SK-N-SH treated with all-trans-retinoic acid at 6 μM for 48 hours (cell line): ENCODE measurements at regions not wholly inside any gene's neighbourhood (a gene's known extent, or its start where the extent isn't known, plus 50 kb on each side); places are given as distances from the start of the nearest gene placed in this dataset.

Experiments used
- ATAC-seq: fragments of 200-7000 bp; cut with Tn5 transposase; 3 replicates; pipeline ENCODE4 v1.9.1; 2020; ENCODE audit warnings: mild to moderate bottlenecking, moderate library complexity
- ARNTL ChIP-seq: fragments of 450-650 bp; formaldehyde crosslinking; IDR thresholded peaks from 2 replicates; pipeline ENCODE4 v1.5.0; 2020; ENCODE audit warnings: low read depth, mild to moderate bottlenecking, moderate library complexity, borderline replicate concordance
- BACH2 ChIP-seq: fragments of 250-450 bp; sonication (Bioruptor Pico); IDR thresholded peaks from 2 replicates; pipeline ENCODE4 v1.9.0; 2021; ENCODE audit warnings: mild to moderate bottlenecking, borderline replicate concordance
- CSDC2 ChIP-seq: fragments of 250-450 bp; sonication (Bioruptor Pico); IDR thresholded peaks from 2 replicates; pipeline ENCODE4 v1.5.0; 2020; ENCODE audit warnings: mild to moderate bottlenecking, moderate library complexity
- GLIS3 ChIP-seq: fragments of 250-450 bp; sonication (Bioruptor Pico); IDR thresholded peaks from 2 replicates; pipeline ENCODE4 v1.5.0; 2020; ENCODE audit warnings: mild to moderate bottlenecking, moderate library complexity
- ISL1 ChIP-seq: fragments of 250-450 bp; sonication (Bioruptor Pico); IDR thresholded peaks from 2 replicates; pipeline ENCODE4 v2.1.2; 2022; ENCODE audit warnings: mild to moderate bottlenecking, moderate library complexity
- OSR1 ChIP-seq: fragments of 250-450 bp; sonication (Bioruptor Pico); IDR thresholded peaks from 2 replicates; pipeline ENCODE4 v1.8.0; 2022; ENCODE audit warnings: moderate library complexity, mild to moderate bottlenecking, inconsistent platforms
- PPARA ChIP-seq: fragments of 250-450 bp; sonication (Bioruptor Pico); IDR thresholded peaks from 2 replicates; pipeline ENCODE4 v1.5.0; 2020; ENCODE audit warnings: mild to moderate bottlenecking, borderline replicate concordance
- RARB ChIP-seq: fragments of 250-450 bp; sonication (Bioruptor Pico); IDR thresholded peaks from 2 replicates; pipeline ENCODE4 v1.8.0; 2021; ENCODE audit warnings: mild to moderate bottlenecking, moderate library complexity
- SNAI2 ChIP-seq: fragments of 250-450 bp; sonication (Bioruptor Pico); IDR thresholded peaks from 2 replicates; pipeline ENCODE4 v1.5.0; 2020; ENCODE audit warnings: mild to moderate bottlenecking, moderate library complexity
- TCF4 ChIP-seq: fragments of 250-450 bp; sonication (Bioruptor Pico); IDR thresholded peaks from 2 replicates; pipeline ENCODE4 v1.8.0; 2021; ENCODE audit warnings: mild to moderate bottlenecking, moderate library complexity, borderline replicate concordance
- ZFP3 ChIP-seq: fragments of 250-450 bp; sonication (Bioruptor Pico); IDR thresholded peaks from 2 replicates; pipeline ENCODE4 v1.5.0; 2020; ENCODE audit warnings: mild to moderate bottlenecking, moderate library complexity
- ZFP30 ChIP-seq: fragments of 450-650 bp; formaldehyde crosslinking; IDR thresholded peaks from 2 replicates; pipeline ENCODE4 v1.5.0; 2022; ENCODE audit warnings: mild to moderate bottlenecking, moderate library complexity
- TF ChIP-seq, protein P1 (sequence below): fragments of 250-450 bp; sonication (Bioruptor Pico); IDR thresholded peaks from 2 replicates; pipeline ENCODE4 v1.8.0; 2020; ENCODE audit warnings: mild to moderate bottlenecking, moderate library complexity, borderline replicate concordance
- TF ChIP-seq, protein P2 (sequence below): fragments of 250-450 bp; sonication (Bioruptor Pico); IDR thresholded peaks from 2 replicates; pipeline ENCODE4 v1.5.0; 2020; ENCODE audit warnings: mild to moderate bottlenecking, moderate library complexity
- TF ChIP-seq, protein P3 (sequence below): fragments of 250-450 bp; sonication (Bioruptor Pico); IDR thresholded peaks from 2 replicates; pipeline ENCODE4 v1.5.1; 2021; ENCODE audit warnings: mild to moderate bottlenecking, moderate library complexity
- TF ChIP-seq, protein P4 (sequence below): fragments of 250-450 bp; sonication (Bioruptor Pico); IDR thresholded peaks from 2 replicates; pipeline ENCODE4 v1.8.0; 2021; ENCODE audit warnings: low read depth, mild to moderate bottlenecking, moderate library complexity, borderline replicate concordance
- TF ChIP-seq, protein P5 (sequence below): fragments of 250-450 bp; sonication (Bioruptor Pico); IDR thresholded peaks from 2 replicates; pipeline ENCODE4 v1.5.1; 2020; ENCODE audit warnings: low read depth, mild to moderate bottlenecking, moderate library complexity

DNA sequence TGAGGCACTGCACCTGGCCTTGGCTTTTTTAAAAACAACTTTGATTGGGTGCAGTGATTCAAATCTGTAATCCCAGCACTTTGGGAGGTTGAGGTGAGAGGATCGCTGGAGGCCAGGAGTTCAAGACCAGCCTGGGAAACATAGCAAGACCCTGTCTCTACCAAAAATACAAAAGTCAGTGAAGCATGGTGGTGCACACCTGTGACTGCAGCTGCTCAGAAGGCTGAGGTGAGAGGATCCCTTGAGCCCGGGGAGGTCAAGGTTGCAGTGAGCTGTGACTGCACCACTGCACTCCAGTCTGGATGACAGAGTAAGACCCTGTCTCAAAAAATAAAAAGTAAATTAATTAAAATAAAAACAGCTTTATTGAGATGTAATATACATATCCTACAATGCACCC is 84.9 kb downstream of the NPTX2 start:
- no peak for TF ChIP-seq TCF4
- TF ChIP-seq, protein P1, sequence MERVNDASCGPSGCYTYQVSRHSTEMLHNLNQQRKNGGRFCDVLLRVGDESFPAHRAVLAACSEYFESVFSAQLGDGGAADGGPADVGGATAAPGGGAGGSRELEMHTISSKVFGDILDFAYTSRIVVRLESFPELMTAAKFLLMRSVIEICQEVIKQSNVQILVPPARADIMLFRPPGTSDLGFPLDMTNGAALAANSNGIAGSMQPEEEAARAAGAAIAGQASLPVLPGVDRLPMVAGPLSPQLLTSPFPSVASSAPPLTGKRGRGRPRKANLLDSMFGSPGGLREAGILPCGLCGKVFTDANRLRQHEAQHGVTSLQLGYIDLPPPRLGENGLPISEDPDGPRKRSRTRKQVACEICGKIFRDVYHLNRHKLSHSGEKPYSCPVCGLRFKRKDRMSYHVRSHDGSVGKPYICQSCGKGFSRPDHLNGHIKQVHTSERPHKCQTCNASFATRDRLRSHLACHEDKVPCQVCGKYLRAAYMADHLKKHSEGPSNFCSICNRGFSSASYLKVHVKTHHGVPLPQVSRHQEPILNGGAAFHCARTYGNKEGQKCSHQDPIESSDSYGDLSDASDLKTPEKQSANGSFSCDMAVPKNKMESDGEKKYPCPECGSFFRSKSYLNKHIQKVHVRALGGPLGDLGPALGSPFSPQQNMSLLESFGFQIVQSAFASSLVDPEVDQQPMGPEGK (CRISPR knock-in tag), result no peak
- TF ChIP-seq, protein P2, sequence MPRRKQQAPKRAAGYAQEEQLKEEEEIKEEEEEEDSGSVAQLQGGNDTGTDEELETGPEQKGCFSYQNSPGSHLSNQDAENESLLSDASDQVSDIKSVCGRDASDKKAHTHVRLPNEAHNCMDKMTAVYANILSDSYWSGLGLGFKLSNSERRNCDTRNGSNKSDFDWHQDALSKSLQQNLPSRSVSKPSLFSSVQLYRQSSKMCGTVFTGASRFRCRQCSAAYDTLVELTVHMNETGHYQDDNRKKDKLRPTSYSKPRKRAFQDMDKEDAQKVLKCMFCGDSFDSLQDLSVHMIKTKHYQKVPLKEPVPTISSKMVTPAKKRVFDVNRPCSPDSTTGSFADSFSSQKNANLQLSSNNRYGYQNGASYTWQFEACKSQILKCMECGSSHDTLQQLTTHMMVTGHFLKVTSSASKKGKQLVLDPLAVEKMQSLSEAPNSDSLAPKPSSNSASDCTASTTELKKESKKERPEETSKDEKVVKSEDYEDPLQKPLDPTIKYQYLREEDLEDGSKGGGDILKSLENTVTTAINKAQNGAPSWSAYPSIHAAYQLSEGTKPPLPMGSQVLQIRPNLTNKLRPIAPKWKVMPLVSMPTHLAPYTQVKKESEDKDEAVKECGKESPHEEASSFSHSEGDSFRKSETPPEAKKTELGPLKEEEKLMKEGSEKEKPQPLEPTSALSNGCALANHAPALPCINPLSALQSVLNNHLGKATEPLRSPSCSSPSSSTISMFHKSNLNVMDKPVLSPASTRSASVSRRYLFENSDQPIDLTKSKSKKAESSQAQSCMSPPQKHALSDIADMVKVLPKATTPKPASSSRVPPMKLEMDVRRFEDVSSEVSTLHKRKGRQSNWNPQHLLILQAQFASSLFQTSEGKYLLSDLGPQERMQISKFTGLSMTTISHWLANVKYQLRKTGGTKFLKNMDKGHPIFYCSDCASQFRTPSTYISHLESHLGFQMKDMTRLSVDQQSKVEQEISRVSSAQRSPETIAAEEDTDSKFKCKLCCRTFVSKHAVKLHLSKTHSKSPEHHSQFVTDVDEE (CRISPR knock-in tag), result no peak
- TF ChIP-seq PPARA (CRISPR knock-in tag), result no peak
- TF ChIP-seq, protein P3, sequence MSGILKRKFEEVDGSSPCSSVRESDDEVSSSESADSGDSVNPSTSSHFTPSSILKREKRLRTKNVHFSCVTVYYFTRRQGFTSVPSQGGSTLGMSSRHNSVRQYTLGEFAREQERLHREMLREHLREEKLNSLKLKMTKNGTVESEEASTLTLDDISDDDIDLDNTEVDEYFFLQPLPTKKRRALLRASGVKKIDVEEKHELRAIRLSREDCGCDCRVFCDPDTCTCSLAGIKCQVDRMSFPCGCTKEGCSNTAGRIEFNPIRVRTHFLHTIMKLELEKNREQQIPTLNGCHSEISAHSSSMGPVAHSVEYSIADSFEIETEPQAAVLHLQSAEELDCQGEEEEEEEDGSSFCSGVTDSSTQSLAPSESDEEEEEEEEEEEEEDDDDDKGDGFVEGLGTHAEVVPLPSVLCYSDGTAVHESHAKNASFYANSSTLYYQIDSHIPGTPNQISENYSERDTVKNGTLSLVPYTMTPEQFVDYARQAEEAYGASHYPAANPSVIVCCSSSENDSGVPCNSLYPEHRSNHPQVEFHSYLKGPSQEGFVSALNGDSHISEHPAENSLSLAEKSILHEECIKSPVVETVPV (CRISPR knock-in tag), result no peak
- TF ChIP-seq SNAI2 (CRISPR knock-in tag), result no peak
- ATAC-seq, result no peak

DNA sequence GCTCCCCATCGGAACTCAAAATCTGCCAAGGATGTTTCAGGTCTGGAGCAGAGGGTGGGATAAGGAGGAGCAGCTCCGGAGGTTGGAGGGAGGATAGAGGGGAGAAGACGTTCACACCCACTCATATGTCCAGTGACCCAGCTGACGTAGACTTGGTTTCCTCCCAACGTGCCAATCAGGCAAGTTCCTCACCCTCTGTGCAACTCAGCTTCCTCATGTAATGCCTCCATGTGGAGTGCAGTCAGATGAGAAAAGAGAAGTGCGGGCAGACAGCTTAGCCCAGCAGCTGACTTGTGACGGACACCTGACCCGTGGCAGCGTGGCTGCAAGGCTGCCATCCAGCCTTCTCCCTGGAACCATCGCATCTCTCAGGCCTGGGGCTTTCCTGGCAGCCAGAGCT is 86.8 kb downstream of the NPTX2 start:
- no peak for TF ChIP-seq CSDC2 (CRISPR knock-in tag)
- TF ChIP-seq, all 23 proteins: peak for 0
- no peak for ATAC-seq

DNA sequence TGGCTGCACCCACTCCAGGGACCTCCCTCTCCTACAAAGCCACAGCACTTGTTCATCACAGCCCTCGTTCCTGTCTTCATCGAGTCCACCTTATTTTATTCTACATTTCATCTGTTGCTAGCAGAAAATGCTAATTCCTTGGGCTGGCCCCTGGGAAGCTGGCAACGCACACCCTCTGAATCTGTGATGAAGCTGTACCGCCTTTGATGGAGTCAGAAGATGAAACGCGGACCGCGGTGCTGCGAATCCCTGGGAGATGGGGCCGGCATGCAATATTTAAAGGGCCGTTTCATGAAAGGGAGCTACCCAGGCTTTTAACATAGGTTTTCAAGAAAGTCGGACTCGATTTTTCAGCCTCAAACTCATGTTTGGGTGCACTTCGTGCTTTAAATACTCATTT is 88.5 kb downstream of the NPTX2 start:
- TF ChIP-seq OSR1 (CRISPR knock-in tag) (no peak), ARNTL (CRISPR knock-in tag) (no peak), TCF4 (no peak), ZFP30 (no peak), ZFP3 (no peak), ISL1 (CRISPR knock-in tag) (no peak), BACH2 (CRISPR knock-in tag) (no peak), RARB (CRISPR knock-in tag) (no peak), GLIS3 (CRISPR knock-in tag) (no peak)
- TF ChIP-seq, protein P4, sequence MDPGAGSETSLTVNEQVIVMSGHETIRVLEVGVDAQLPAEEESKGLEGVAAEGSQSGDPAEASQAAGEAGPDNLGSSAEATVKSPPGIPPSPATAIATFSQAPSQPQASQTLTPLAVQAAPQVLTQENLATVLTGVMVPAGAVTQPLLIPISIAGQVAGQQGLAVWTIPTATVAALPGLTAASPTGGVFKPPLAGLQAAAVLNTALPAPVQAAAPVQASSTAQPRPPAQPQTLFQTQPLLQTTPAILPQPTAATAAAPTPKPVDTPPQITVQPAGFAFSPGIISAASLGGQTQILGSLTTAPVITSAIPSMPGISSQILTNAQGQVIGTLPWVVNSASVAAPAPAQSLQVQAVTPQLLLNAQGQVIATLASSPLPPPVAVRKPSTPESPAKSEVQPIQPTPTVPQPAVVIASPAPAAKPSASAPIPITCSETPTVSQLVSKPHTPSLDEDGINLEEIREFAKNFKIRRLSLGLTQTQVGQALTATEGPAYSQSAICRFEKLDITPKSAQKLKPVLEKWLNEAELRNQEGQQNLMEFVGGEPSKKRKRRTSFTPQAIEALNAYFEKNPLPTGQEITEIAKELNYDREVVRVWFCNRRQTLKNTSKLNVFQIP (CRISPR knock-in tag), result no peak
- TF ChIP-seq, protein P5, sequence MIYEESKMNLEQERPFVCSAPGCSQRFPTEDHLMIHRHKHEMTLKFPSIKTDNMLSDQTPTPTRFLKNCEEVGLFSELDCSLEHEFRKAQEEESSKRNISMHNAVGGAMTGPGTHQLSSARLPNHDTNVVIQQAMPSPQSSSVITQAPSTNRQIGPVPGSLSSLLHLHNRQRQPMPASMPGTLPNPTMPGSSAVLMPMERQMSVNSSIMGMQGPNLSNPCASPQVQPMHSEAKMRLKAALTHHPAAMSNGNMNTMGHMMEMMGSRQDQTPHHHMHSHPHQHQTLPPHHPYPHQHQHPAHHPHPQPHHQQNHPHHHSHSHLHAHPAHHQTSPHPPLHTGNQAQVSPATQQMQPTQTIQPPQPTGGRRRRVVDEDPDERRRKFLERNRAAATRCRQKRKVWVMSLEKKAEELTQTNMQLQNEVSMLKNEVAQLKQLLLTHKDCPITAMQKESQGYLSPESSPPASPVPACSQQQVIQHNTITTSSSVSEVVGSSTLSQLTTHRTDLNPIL (CRISPR knock-in tag), result no peak
- TF ChIP-seq, protein P2 (CRISPR knock-in tag), result no peak
- no peak for ATAC-seq
